Spleen (tissue), 11 donors: ENCODE measurements at regions not wholly inside any gene's neighbourhood (a gene's known extent, or its start where the extent isn't known, plus 50 kb on each side); places are given as distances from the start of the nearest gene placed in this dataset.

ENCODE experiments used
- DNase-seq: peaks from one replicate; pipeline ENCODE4 v3.0.0-alpha.2; 2020
- H3K27ac ChIP-seq, 8 donors: fragments of 200-600 bp; sonication (generic) in 7 of 8; 1 replicate in 4 of 8; 2 replicates in 4 of 8; pipeline versions ENCODE4 v1.5.0 to v1.8.0; 2016 to 2021; ENCODE audit warnings: inconsistent platforms in 4 of 8, mild to moderate bottlenecking in 4 of 8, moderate library complexity in 1 of 8
- H3K27me3 ChIP-seq, 7 donors: fragments of 200-600 bp; sonication (generic) in 6 of 7; replicated peaks in 1 of 7; 1 replicate in 4 of 7; 2 replicates in 3 of 7; pipeline versions ENCODE4 v1.5.0 to v1.8.0; 2016 to 2021; ENCODE audit warnings: inconsistent platforms in 3 of 7, mild to moderate bottlenecking in 1 of 7
- H3K36me3 ChIP-seq, 6 donors: fragments of 200-600 bp; sonication (generic) in 5 of 6; 1 replicate in 4 of 6; 2 replicates in 2 of 6; pipeline versions ENCODE4 v1.5.0 to v1.8.0; 2016 to 2021; ENCODE audit warnings: inconsistent platforms in 2 of 6
- H3K4me1 ChIP-seq, 6 donors: fragments of 200-600 bp; sonication (generic) in 5 of 6; 1 replicate in 3 of 6; 2 replicates in 3 of 6; pipeline versions ENCODE4 v1.5.0 to v1.8.0; 2016 to 2021; ENCODE audit warnings: inconsistent platforms in 3 of 6
- H3K4me3 ChIP-seq, 8 donors: fragments of 200-600 bp; sonication (generic) in 7 of 8; 1 replicate in 4 of 8; 2 replicates in 4 of 8; pipeline versions ENCODE4 v1.5.0 to v1.8.0; 2016 to 2021; ENCODE audit warnings: inconsistent platforms in 4 of 8, mild to moderate bottlenecking in 4 of 8, moderate library complexity in 2 of 8
- H3K9me3 ChIP-seq, 8 donors: fragments of 200-600 bp; sonication (generic) in 7 of 8; 1 replicate in 4 of 8; 2 replicates in 4 of 8; pipeline versions ENCODE4 v1.5.0 to v1.8.0; 2016 to 2021; ENCODE audit warnings: inconsistent platforms in 4 of 8
- POLR2A ChIP-seq, 3 donors: fragments of 450-650 bp; IDR thresholded peaks; one replicate each; pipeline ENCODE4 v1.5.1; 2017; ENCODE audit warnings: antibody characterized with exemption in 3 of 3, mild to moderate bottlenecking in 1 of 3
- POLR2AphosphoS5 ChIP-seq, 3 donors: sonication (generic); formaldehyde crosslinking; IDR thresholded peaks; one replicate each; pipeline ENCODE4 v1.5.1; 2017; ENCODE audit warnings: antibody characterized with exemption in 3 of 3
- WGBS, 5 donors: extraction: QIAGEN DNeasy Blood & Tissue Kit in 3 of 5; methylation state at CpG; one replicate each; pipeline versions ENCODE4 v1.1.5 to v1.1.7; 2013 to 2018; 5-methylcytosine and 5-hydroxymethylcytosine counted together
- intact Hi-C: fragments of 100-400 bp; cut with DNase I; formaldehyde crosslinking; loops from one replicate; pipeline ENCODE4 v1.15.0; 2023; ENCODE audit warnings: low total_unique reads
- TF ChIP-seq, protein P1 (sequence below), 11 experiments: fragments of 200-600 bp in 7 of 11; fragments of 450-650 bp in 4 of 11; sonication (generic) in 4 of 11; IDR thresholded peaks in 8 of 11; conservative IDR thresholded peaks in 3 of 11; 1 replicate in 7 of 11; 2 replicates in 4 of 11; pipeline versions ENCODE4 v1.4.0 to v1.8.0; 2016 to 2021; ENCODE audit warnings: antibody characterized with exemption in 11 of 11, inconsistent platforms in 4 of 11, mild to moderate bottlenecking in 1 of 11
- donor health status: healthy with polysubstance abuse.
- donor health status: DM: no; HTN: no; CAD: no; lungs with moderate emphysema.
- donor health status: DM: no; HTN: no; CAD: no.
- donor health status: Bipolar disorder and iron deficiency.
- donor health status: healthy.
- donor health status: DM: no; HTN: no; CAD: no.
- donor health status: DM: yes; HTN: yes; CAD: no.

DNA sequence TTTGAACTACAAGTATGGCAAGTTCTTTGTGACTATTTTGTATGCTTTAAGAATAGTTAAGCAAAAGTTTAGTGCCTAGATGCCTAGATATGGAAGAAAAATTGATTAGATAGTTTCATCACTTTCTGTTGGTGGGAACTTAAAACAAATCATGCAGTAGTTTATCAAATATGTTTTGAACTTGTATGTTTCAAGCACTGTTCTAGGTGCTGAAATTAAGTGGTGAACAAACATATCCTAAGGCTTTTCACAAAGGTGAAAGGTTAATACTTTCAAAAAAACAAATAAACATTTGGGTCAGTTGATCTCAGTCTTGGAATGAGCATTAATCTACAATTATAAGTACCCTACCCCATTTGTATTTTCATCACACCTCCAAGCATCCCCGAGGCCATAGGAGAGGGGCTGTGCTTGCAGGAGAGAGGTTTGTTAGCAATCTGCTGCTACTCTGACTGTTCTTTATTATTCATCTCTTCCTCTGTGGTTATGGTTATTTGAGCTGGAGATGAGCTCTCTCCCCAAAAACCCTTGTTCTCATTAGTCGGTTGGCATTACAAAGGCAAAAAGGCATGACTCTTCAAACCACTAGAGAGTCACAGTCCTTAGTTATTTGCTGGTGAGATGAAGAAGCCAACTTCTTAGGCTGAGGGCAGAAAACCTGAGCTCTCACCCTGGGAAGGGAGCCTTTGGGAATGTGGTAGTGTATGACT lies 103.9 kb upstream of the FHL2 start:
- intact Hi-C loops: no loop called here
- H3K27me3 ChIP-seq: peaks cover 0 to 5% (median 0%) of the 10 kb centered on the region in 7 donors
- no peak overlapping the region for H3K4me3 ChIP-seq
- no peak for DNase-seq
- no peak overlapping the region for H3K27ac ChIP-seq
- TF ChIP-seq POLR2A (IDR thresholded peaks at IDR 0.05): no peak
- no peak for TF ChIP-seq POLR2AphosphoS5 (IDR thresholded peaks at IDR 0.05)
- TF ChIP-seq, protein P1, sequence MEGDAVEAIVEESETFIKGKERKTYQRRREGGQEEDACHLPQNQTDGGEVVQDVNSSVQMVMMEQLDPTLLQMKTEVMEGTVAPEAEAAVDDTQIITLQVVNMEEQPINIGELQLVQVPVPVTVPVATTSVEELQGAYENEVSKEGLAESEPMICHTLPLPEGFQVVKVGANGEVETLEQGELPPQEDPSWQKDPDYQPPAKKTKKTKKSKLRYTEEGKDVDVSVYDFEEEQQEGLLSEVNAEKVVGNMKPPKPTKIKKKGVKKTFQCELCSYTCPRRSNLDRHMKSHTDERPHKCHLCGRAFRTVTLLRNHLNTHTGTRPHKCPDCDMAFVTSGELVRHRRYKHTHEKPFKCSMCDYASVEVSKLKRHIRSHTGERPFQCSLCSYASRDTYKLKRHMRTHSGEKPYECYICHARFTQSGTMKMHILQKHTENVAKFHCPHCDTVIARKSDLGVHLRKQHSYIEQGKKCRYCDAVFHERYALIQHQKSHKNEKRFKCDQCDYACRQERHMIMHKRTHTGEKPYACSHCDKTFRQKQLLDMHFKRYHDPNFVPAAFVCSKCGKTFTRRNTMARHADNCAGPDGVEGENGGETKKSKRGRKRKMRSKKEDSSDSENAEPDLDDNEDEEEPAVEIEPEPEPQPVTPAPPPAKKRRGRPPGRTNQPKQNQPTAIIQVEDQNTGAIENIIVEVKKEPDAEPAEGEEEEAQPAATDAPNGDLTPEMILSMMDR (IDR thresholded peaks at IDR 0.05 in 8 of 11, conservative IDR thresholded peaks at IDR 0.05 in 3 of 11): no peak
- 60 to 81% (median 74%) methylated on average over 2 of the region's 2 CpGs for WGBS, 5 donors
- no peaks in the 10 kb centered on the region for H3K4me1 ChIP-seq
- H3K36me3 ChIP-seq: no peaks in the 10 kb centered on the region
- H3K9me3 ChIP-seq: peaks cover 0 to 3% (median 0%) of the 10 kb centered on the region in 8 donors

DNA sequence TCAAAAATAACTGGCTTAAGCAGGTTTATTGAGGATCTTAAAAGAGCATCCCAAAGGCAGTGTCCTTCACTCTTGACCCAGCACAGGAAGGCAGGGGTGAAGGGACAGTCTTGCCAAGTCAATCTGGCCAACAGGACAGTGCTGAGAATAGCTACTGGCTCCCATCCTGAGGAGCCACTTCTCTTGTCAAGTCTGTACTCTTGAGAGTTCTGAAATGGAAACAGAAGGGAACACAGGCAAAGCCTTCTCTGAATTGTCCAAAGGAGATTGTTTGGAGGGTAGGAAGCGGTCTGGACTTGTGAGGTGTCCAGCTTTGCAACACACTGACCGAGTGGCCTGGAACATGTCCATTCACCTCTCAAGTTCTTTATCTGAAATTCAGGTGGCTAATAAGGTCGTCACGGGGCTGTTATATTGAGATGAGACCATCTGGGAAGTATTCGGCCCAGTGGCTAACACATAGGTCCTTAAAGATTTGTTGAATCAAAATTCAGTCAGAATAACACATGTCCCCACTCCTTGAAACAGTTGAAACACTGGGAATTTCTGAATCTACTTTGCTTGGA lies 99.5 kb upstream of the FHL2 start:
- H3K27ac ChIP-seq: no peak overlapping the region

DNA sequence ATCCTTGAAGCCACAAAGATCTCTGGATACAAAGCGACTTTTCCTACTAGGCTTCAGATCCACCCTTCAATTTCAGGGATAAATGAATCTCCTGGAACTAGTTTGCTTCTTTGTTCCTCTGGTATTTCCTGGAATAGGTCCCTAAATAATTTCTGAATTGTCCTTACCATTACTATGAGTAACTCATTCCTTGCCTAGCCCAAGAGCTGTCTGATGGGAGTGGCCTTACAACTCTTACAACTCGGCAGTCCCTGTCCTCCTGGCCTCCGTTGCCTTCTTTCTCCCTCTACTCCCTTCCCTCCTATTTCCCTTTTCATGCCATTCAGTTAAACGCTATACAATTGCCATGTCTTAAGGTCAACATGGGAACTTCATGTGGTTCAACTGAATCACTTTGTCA lies 98.2 kb upstream of the FHL2 start:
- intact Hi-C loops: no loop called here
- H3K9me3 ChIP-seq: peaks cover 0 to 22% (median 15%) of the 10 kb centered on the region in 8 donors
- DNase-seq: no peak
- peaks cover 0 to 5% (median 0%) of the 10 kb centered on the region in 7 donors for H3K27me3 ChIP-seq
- H3K4me1 ChIP-seq: no peaks in the 10 kb centered on the region
- H3K27ac ChIP-seq: no peak overlapping the region
- no peaks in the 10 kb centered on the region for H3K36me3 ChIP-seq
- 83 to 94% (median 92%) methylated on average over 4 of the region's 4 CpGs for WGBS, 5 donors
- H3K4me3 ChIP-seq: no peak overlapping the region
- TF ChIP-seq, protein P1 (IDR thresholded peaks at IDR 0.05 in 8 of 11, conservative IDR thresholded peaks at IDR 0.05 in 3 of 11): no peak
- no peak for TF ChIP-seq POLR2A (IDR thresholded peaks at IDR 0.05)
- no peak for TF ChIP-seq POLR2AphosphoS5 (IDR thresholded peaks at IDR 0.05)

More for the DNA sequence above, 99.5 kb upstream of the FHL2 start:
- Histone ChIP-seq H3K4me3 (no peak overlapping the region), H3K9me3 (peaks cover 0 to 9% (median 2%) of the 10 kb centered on the region in 8 donors), H3K4me1 (no peaks in the 10 kb centered on the region), H3K36me3 (no peaks in the 10 kb centered on the region), H3K27me3 (peaks cover 0 to 5% (median 0%) of the 10 kb centered on the region in 7 donors)
- no peak for TF ChIP-seq POLR2AphosphoS5 (IDR thresholded peaks at IDR 0.05)
- no peak for TF ChIP-seq POLR2A (IDR thresholded peaks at IDR 0.05)
- TF ChIP-seq, protein P1 (IDR thresholded peaks at IDR 0.05 in 8 of 11, conservative IDR thresholded peaks at IDR 0.05 in 3 of 11): no peak
- no peak for DNase-seq
- WGBS, 5 donors: 76 to 93% (median 88%) methylated on average over 5 of the region's 5 CpGs
- intact Hi-C loops: no loop called here

DNA sequence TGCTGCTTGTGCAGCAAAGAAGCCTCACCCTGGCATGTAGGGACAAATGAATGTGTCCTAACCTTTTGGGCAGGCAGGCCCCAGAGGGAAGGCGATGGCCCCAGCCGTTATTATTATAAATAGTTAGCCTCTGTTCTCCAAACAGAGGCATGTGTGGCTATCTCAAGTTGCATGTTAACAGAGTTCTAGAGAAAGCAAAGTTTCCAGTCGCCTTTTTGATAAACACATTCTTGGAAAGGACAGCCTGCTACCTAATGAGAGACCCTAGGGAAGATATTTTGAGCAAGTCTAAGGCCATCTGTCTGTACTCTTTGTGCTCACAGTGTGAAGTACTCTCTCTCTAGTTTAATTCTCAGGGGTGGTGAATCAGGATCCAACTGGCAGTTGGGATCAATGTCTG lies 97.4 kb upstream of the FHL2 start:
- Histone ChIP-seq H3K36me3 (no peaks in the 10 kb centered on the region), H3K9me3 (peaks cover 0 to 20% (median 15%) of the 10 kb centered on the region in 8 donors), H3K27ac (no peak overlapping the region), H3K4me1 (no peaks in the 10 kb centered on the region), H3K4me3 (no peak overlapping the region), H3K27me3 (peaks cover 0 to 5% (median 0%) of the 10 kb centered on the region in 7 donors)
- TF ChIP-seq, protein P1 (IDR thresholded peaks at IDR 0.05 in 8 of 11, conservative IDR thresholded peaks at IDR 0.05 in 3 of 11): no peak
- TF ChIP-seq POLR2A (IDR thresholded peaks at IDR 0.05) (no peak), POLR2AphosphoS5 (IDR thresholded peaks at IDR 0.05) (no peak)
- intact Hi-C loops: no loop called here
- 78 to 88% (median 81%) methylated on average over 3 of the region's 3 CpGs for WGBS, 5 donors
- DNase-seq: no peak
